GM21515 (cell line): ENCODE measurements at regions not wholly inside any gene's neighbourhood (a gene's known extent, or its start where the extent isn't known, plus 50 kb on each side); places are given as distances from the start of the nearest gene placed in this dataset.
"Not testable (repeated sequence)": the region's sequence is repeated elsewhere in the genome, so short reads cannot be mapped to it uniquely, and the experiment has no call there.

ENCODE experiments used
- ATAC-seq: cut with Tn5 transposase; IDR thresholded peaks from one replicate; pipeline ENCODE4 v1.9.1; 2021; ENCODE audit not compliant: unreplicated experiment

GRCh38 chrX:7640392-7640791 lies 202.6 kb upstream of the VCX start:
- no peak for ATAC-seq

GRCh38 chrX:7638078-7638710 lies 204.8 kb upstream of the VCX start:
- ATAC-seq, result no peak

DNA sequence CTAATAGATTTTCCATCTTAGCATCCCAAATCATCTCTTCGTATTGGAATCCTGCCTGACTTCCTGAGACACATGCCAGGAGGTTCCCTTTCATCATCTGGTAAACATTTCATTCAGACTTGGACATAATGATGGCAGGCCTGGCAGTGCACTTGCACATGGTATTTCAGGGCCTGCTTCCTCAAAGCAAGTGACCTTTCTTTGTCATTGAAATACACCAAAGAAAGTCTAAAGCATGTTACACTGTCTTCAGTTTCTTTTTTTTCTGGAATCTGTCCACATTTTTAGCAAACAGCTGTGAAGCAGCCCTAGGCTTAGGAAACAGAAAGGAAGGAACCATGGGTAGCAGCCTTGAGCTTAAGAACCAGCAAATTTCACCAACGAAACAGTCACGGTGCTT lies 205.9 kb upstream of the VCX start:
- no peak for ATAC-seq

DNA sequence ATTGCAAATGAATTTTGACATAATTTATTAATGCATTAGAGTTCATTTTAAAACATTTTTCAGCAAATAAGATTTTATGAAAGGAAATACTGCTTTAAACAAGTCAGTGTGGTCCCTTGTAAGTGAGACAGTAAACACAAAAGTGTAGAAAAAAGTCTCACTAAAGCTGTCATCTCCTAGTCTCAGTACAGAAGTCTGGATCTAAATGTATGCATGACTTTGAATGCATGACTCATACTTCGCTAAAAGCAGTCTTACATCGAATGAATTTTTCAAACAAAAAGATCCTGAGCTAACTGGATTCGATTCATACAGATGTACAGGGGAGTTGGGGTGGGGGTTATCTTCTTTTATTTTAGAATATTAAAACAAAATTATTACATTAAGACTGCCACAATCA lies 207.4 kb upstream of the VCX start:
- no peak for ATAC-seq

DNA sequence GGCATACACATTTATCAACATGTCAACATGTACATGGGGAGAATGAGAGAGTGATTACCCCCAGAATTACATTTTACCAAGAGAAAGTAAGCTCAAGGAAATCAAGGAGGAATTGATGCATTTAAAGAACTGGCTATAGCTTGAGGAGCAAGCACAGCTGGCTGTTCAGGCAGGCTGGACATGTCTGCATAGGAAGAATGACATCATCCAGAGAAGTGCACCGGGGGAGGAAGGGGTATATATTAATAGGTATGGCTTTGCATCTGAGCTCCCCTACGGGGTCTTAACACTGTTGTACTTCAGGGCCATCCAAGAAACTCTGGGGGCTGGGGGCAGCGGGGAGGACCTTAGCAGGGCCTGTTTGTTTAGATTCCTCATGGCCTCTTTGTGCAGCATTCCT lies 222.4 kb upstream of the VCX start:
- ATAC-seq, result no peak

DNA sequence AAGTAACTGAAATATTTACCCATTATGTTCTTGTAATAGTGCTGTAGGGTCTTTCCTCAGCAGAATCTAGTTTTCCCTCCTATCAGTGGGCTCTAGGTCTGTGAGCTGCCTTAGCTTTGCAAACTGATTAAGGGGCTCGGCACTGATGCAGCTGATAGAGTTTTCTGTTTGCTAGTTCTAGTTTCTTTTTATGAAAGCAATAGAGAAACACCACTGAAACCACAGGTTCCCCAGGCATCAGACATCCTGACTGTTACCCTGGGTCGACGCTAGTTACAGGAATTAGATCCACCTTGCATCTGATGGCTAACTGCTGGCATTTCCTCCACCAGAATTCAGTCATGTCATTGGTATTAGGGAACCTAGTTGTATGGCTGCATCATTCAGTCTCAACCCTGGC lies 225.0 kb upstream of the VCX start:
- no peak for ATAC-seq

GRCh38 chrX:7614616-7615015 lies 228.4 kb upstream of the VCX start:
- ATAC-seq, result no peak

- ATAC-seq, result not testable (repeated sequence)
Observed at GRCh38 chrX:7608625-7609024, 234.3 kb upstream of the VCX start.

- no peak for ATAC-seq
Observed at GRCh38 chrX:7606039-7606652, 236.8 kb upstream of the VCX start.

DNA sequence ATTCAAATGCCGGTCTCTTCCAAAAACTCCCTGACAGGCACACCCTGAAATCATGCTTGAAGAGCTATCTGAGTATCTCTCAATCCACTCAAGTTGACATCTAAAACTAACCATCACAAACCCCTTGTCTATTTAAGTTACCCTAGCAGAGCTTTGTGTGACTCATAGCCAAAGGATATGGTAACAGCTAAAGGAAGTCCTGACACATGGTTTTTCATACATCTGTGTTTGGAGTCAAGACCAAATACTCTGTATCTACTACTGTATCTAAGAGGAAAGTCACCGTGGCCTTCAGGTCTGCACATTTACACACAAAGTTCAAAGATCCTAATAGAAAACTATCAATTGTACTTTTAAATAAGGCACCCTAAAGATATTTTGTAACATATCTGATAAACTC lies 239.6 kb upstream of the VCX start:
- ATAC-seq, result no peak

DNA sequence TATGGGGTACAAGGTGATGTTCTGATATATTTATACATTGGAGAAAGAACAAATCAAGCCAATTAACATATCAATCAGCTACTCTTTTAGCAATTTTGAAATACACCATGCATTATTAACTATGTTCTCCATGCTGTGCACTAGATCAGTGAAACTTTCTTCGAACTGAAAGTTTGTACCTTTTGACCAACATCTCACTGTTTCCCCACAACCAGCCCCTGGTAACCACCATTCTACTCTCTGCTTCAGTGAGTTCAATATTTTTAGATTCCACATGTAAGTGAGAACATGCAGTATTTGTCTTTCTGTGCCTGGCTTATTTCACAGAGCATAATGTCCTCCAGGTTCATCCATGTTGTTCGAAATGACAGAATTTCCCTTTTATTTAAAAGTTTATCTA lies 246.1 kb upstream of the VCX start:
- ATAC-seq, result no peak

GRCh38 chrX:7593370-7593769 lies 249.6 kb upstream of the VCX start:
- not testable (repeated sequence) for ATAC-seq

GRCh38 chrX:7586126-7586525 lies 256.8 kb upstream of the VCX start:
- ATAC-seq, result no peak

DNA sequence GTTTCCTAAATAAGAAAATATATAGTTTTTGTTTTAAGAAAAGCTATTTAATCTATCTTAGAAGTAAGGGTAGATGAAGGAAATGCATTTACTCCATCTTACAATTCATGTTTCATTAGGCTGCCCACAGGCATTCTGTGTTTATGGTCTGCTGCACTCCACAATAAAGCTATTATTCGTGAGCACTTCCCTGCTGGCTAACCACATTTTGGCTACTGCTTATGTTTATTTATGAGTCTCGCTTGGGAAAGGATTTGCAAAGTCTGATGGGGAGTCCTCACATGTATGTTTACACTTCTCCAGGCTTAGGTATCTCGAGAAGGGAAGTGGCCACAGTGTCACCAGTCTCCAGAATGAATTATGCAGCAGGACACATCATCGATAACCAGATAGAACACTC lies 260.8 kb upstream of the VCX start:
- no peak for ATAC-seq

- no peak for ATAC-seq
Observed at GRCh38 chrX:7580127-7580526, 262.8 kb upstream of the VCX start.

- no peak for ATAC-seq
Observed at GRCh38 chrX:7574325-7574724, 268.6 kb upstream of the VCX start.

DNA sequence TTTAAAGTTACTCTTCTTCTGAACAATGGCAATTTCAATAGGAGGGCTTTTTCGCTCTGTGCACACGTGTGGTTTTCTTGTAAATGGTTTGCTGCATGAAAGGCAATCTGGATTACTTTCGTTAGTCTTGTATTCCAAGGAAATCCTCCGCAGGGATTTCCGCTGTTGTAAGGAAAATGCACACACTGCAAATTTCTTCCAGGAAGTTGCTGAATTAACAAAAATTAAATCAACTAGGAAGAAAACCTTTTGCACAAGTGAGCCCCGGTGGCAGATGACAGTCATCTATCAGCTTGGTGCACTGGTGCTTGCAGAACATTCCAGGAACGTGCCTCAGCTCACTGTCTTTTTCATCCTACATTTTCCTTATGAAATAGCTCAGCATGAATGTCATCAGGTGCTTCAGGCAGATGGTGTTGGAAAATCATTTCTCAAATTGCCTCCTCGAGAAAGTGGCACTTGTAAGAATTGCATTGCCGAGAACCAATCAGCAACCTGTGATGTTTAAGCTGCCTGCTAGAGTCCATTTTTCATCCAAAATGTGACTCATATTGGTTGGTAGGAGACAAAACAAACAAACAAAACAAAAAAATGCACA lies 272.4 kb upstream of the VCX start:
- no peak for ATAC-seq

DNA sequence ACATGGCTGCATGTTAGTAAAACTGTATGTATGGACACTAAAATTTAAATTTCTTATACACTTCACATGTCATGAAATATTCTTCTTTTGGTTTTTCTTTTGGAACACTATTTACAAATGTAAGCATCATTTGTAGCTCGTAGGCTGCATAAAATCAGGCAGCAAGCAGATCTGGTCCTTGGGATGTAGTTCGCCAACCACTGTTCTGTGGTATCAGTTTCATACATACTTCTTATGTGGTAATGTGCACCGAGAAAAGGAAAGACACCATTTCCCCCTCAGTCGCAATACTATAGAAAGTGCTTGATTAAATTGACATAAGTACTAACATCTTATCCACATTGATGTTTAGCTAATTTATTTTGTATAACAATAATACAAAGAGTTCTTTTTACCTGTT lies 274.4 kb upstream of the VCX start:
- no peak for ATAC-seq

DNA sequence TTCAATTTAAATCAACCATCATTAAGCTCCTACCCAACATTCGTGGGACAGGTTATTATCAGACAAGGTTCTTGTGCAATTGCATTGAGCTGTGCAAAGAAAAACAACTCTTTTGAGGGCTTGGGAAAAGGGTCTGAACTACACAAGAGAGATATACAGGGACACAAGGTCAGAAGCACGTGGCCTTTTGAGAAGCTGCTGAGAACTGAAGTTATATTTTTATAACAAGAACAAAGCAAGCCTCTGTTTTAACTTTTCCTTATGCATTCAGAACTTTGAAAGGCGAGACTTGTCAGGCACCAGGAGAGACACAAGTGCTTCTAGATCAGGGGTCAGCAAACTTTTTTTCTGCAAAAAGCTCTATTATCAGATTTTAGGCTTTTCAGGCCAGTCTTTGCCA lies 274.8 kb upstream of the VCX start:
- ATAC-seq, result no peak

DNA sequence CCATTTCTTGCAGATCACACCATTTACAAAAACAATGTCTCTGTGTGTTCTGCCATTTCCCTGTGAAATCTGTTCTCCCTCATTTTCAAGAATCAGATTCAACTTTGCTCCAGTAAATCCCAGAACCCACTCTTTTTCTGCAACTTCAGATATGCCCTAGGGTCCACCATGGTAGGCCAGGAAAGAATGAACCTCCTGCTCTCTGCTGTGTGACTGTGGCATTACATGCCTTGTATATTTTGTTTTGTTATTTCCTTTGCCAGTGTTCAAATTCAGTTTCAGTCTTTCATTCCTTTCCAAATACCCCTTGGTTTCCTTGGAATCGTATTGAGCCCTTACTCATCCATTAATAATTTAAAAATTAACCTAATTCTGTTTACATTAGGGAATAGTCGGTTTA lies 290.2 kb upstream of the VCX start:
- no peak for ATAC-seq

GRCh38 chrX:7546551-7547080 lies 296.4 kb upstream of the VCX start:
- ATAC-seq, result no peak

DNA sequence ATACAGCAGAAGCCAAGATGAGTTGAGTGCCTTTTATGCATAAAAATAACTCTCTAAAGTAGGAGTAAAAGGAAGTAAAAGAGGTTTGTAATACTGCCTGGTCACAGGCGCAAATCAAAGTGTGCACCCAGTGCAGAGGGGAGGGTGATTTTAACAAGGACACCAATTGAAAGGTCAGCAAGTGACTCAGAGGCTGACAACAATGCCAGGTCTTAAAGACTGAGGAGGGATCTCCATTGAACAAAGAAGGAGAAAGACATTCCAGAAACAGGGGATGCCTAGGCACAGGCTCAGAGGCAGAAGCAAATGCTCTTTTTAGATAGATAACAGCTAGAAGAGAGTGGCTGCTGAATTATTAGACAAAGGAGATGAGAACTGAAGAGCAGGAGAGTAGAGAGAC lies 297.4 kb upstream of the VCX start:
- ATAC-seq, result no peak
